CD8-positive, alpha-beta memory T cell (primary cell): ENCODE measurements at regions not wholly inside any gene's neighbourhood (a gene's known extent, or its start where the extent isn't known, plus 50 kb on each side); places are given as distances from the start of the nearest gene placed in this dataset.
A peak's percentile ranks its signal among the peaks of the same experiment; 100 is the strongest.

Source experiments
- CTCF ChIA-PET: fragments of 350-600 bp; sonication (Branson Sonifier 250); formaldehyde crosslinking; loops from one replicate; lab custom pipeline; 2021; ENCODE audit warnings: antibody characterized with exemption; lab: Charles Lee
- POLR2A ChIA-PET: fragments of 350-600 bp; sonication (Branson Sonifier 250); formaldehyde crosslinking; loops from one replicate; lab custom pipeline; 2021; ENCODE audit warnings: antibody characterized with exemption; lab: Charles Lee
- DNase-seq, 5 donors: peaks; one replicate each; pipeline versions ENCODE4 v3.0.0 to v3.0.0-alpha.2; 2020 to 2022; ENCODE audit warnings: mixed read lengths in 1 of 5
- H3K27ac ChIP-seq: one replicate; pipeline ENCODE4 v1.7.0; 2013; ENCODE audit warnings: low read depth, mild to moderate bottlenecking, low read length, moderate library complexity
- H3K27me3 ChIP-seq: 2 replicates; pipeline ENCODE4 v1.7.0; 2013; ENCODE audit warnings: low read length, mild to moderate bottlenecking; ENCODE audit not compliant: insufficient read depth, poor library complexity, severe bottlenecking
- H3K36me3 ChIP-seq: 2 replicates; pipeline ENCODE4 v1.7.0; 2013; ENCODE audit warnings: mild to moderate bottlenecking, low read length, moderate library complexity; ENCODE audit not compliant: insufficient read depth
- H3K4me1 ChIP-seq: 2 replicates; pipeline ENCODE4 v1.7.0; 2013; ENCODE audit warnings: mild to moderate bottlenecking, low read length, moderate library complexity; ENCODE audit not compliant: insufficient read depth
- H3K4me3 ChIP-seq: 2 replicates; pipeline ENCODE4 v1.7.0; 2013; ENCODE audit warnings: mild to moderate bottlenecking, low read length
- H3K9me3 ChIP-seq: 2 replicates; pipeline ENCODE4 v1.7.0; 2013; ENCODE audit warnings: mild to moderate bottlenecking, low read length
- H3K27ac Mint-ChIP-seq, 8 donors: one replicate each; pipeline ENCODE4 v1.8.0; 2020 to 2021; ENCODE audit warnings: mixed read lengths in 8 of 8, mild to moderate bottlenecking in 6 of 8, inconsistent platforms in 3 of 8, moderate library complexity in 3 of 8
- H3K27me3 Mint-ChIP-seq, 2 donors: one replicate each; pipeline ENCODE4 v1.8.0; 2020 to 2021; ENCODE audit warnings: mixed read lengths in 2 of 2, mild to moderate bottlenecking in 1 of 2, moderate library complexity in 1 of 2
- H3K36me3 Mint-ChIP-seq, 3 donors: one replicate each; pipeline ENCODE4 v1.8.0; 2020 to 2021; ENCODE audit warnings: mixed read lengths in 3 of 3, inconsistent platforms in 1 of 3, mild to moderate bottlenecking in 1 of 3
- H3K4me1 Mint-ChIP-seq, 3 donors: one replicate each; pipeline ENCODE4 v1.8.0; 2020 to 2021; ENCODE audit warnings: mixed read lengths in 3 of 3, inconsistent platforms in 1 of 3, mild to moderate bottlenecking in 1 of 3
- H3K4me3 Mint-ChIP-seq, 7 donors: one replicate each; pipeline ENCODE4 v1.8.0; 2020 to 2021; ENCODE audit warnings: mixed read lengths in 7 of 7, mild to moderate bottlenecking in 6 of 7, moderate library complexity in 4 of 7, inconsistent platforms in 2 of 7
- H3K9me3 Mint-ChIP-seq, 5 donors: one replicate each; pipeline ENCODE4 v1.8.0; 2020 to 2022; ENCODE audit warnings: mixed read lengths in 5 of 5, mild to moderate bottlenecking in 3 of 5, moderate library complexity in 2 of 5, inconsistent platforms in 1 of 5

GRCh38 chr12:126369487-126370463, 1304.5 kb downstream of the AACS start:
- no peaks in the 10 kb centered on the region for H3K36me3 ChIP-seq
- H3K27ac ChIP-seq = no peak overlapping the region
- Mint-ChIP-seq H3K9me3 (peaks cover 0 to 4% (median 0%) of the 10 kb centered on the region in 5 donors), H3K36me3 (no peaks in the 10 kb centered on the region), H3K4me1 (no peaks in the 10 kb centered on the region), H3K27ac (no peak overlapping the region), H3K4me3 (no peak overlapping the region), H3K27me3 (peaks cover 0 to 4% of the 10 kb centered on the region in 2 donors)
- H3K9me3 ChIP-seq = no peaks in the 10 kb centered on the region
- ChIA-PET CTCF (no interaction called here), POLR2A (no interaction called here)
- H3K4me1 ChIP-seq = no peaks in the 10 kb centered on the region
- no peak for DNase-seq
- H3K27me3 ChIP-seq = no peaks in the 10 kb centered on the region
- no peak overlapping the region for H3K4me3 ChIP-seq

- CTCF ChIA-PET = interaction anchor here (1.2 kb wide), 1 partner anchor 18 kb away, joined by 3 read pairs; no protein-coding TSS in a partner anchor
- no peaks in the 10 kb centered on the region for H3K27me3 ChIP-seq
- no peak for DNase-seq
- H3K36me3 Mint-ChIP-seq = no peaks in the 10 kb centered on the region
- no peaks in the 10 kb centered on the region for H3K4me1 Mint-ChIP-seq
- no peak overlapping the region for H3K27ac Mint-ChIP-seq
- H3K4me1 ChIP-seq = no peaks in the 10 kb centered on the region
- H3K9me3 ChIP-seq = no peaks in the 10 kb centered on the region
- H3K36me3 ChIP-seq = no peaks in the 10 kb centered on the region
- H3K9me3 Mint-ChIP-seq = peaks cover 2 to 8% (median 5%) of the 10 kb centered on the region in 5 donors
- H3K4me3 ChIP-seq = no peak overlapping the region
- H3K4me3 Mint-ChIP-seq = no peak overlapping the region
- POLR2A ChIA-PET = no interaction called here
- no peak overlapping the region for H3K27ac ChIP-seq
- H3K27me3 Mint-ChIP-seq = peaks cover 0 to 2% of the 10 kb centered on the region in 2 donors
These were observed 1318.3 kb downstream of the AACS start for GRCh38 chr12:126383506-126383905.

GRCh38 chr12:126384026-126384564, 1318.9 kb downstream of the AACS start:
- Mint-ChIP-seq H3K36me3 (no peaks in the 10 kb centered on the region), H3K27me3 (peaks cover 0 to 2% of the 10 kb centered on the region in 2 donors), H3K4me1 (no peaks in the 10 kb centered on the region), H3K4me3 (no peak overlapping the region), H3K9me3 (peaks cover 2 to 8% (median 5%) of the 10 kb centered on the region in 5 donors), H3K27ac (peak overlapping the region in 1 of 8 donors; percentile 3)
- Histone ChIP-seq H3K27me3 (no peaks in the 10 kb centered on the region), H3K36me3 (no peaks in the 10 kb centered on the region), H3K9me3 (no peaks in the 10 kb centered on the region), H3K4me3 (no peak overlapping the region), H3K27ac (no peak overlapping the region), H3K4me1 (no peaks in the 10 kb centered on the region)
- ChIA-PET CTCF (interaction anchor here (1.2 kb wide), 1 partner anchor 19 kb away, joined by 3 read pairs; no protein-coding TSS in a partner anchor), POLR2A (no interaction called here)
- no peak for DNase-seq

- Histone ChIP-seq H3K27me3 (no peaks in the 10 kb centered on the region), H3K4me3 (no peak overlapping the region), H3K36me3 (no peaks in the 10 kb centered on the region), H3K9me3 (no peaks in the 10 kb centered on the region), H3K4me1 (no peaks in the 10 kb centered on the region), H3K27ac (no peak overlapping the region)
- ChIA-PET POLR2A (no interaction called here), CTCF (no interaction called here)
- no peaks in the 10 kb centered on the region for H3K4me1 Mint-ChIP-seq
- peaks cover 2 to 6% (median 3%) of the 10 kb centered on the region in 5 donors for H3K9me3 Mint-ChIP-seq
- H3K27me3 Mint-ChIP-seq = peaks cover 0 to 2% of the 10 kb centered on the region in 2 donors
- H3K27ac Mint-ChIP-seq = no peak overlapping the region
- H3K4me3 Mint-ChIP-seq = no peak overlapping the region
- H3K36me3 Mint-ChIP-seq = no peaks in the 10 kb centered on the region
- DNase-seq = no peak
These were observed 1320.5 kb downstream of the AACS start for GRCh38 chr12:126385785-126386184.

GRCh38 chr12:126389220-126389841, 1324.1 kb downstream of the AACS start:
- Mint-ChIP-seq H3K36me3 (no peaks in the 10 kb centered on the region), H3K27ac (no peak overlapping the region), H3K4me3 (no peak overlapping the region), H3K9me3 (peaks cover 0 to 3% (median 0%) of the 10 kb centered on the region in 5 donors), H3K27me3 (peaks cover 0 to 2% of the 10 kb centered on the region in 2 donors), H3K4me1 (no peaks in the 10 kb centered on the region)
- H3K4me3 ChIP-seq = no peak overlapping the region
- H3K27me3 ChIP-seq = no peaks in the 10 kb centered on the region
- ChIA-PET POLR2A (no interaction called here), CTCF (no interaction called here)
- H3K36me3 ChIP-seq = no peaks in the 10 kb centered on the region
- H3K9me3 ChIP-seq = no peaks in the 10 kb centered on the region
- H3K4me1 ChIP-seq = no peaks in the 10 kb centered on the region
- no peak for DNase-seq
- H3K27ac ChIP-seq = no peak overlapping the region

- Histone ChIP-seq H3K9me3 (no peaks in the 10 kb centered on the region), H3K4me3 (no peak overlapping the region), H3K4me1 (no peaks in the 10 kb centered on the region), H3K27ac (no peak overlapping the region), H3K36me3 (no peaks in the 10 kb centered on the region), H3K27me3 (no peaks in the 10 kb centered on the region)
- Mint-ChIP-seq H3K36me3 (no peaks in the 10 kb centered on the region), H3K9me3 (peaks cover 0 to 3% (median 0%) of the 10 kb centered on the region in 5 donors), H3K27me3 (peaks cover 0 to 2% of the 10 kb centered on the region in 2 donors), H3K27ac (no peak overlapping the region), H3K4me1 (no peaks in the 10 kb centered on the region), H3K4me3 (no peak overlapping the region)
- POLR2A ChIA-PET = no interaction called here
- CTCF ChIA-PET = no interaction called here
- DNase-seq = no peak
These were observed 1324.7 kb downstream of the AACS start for GRCh38 chr12:126389961-126390360.

- DNase-seq = no peak
- H3K27me3 Mint-ChIP-seq = no peaks in the 10 kb centered on the region
- ChIA-PET POLR2A (no interaction called here), CTCF (no interaction called here)
- peaks cover 0 to 3% (median 0%) of the 10 kb centered on the region in 5 donors for H3K9me3 Mint-ChIP-seq
- no peaks in the 10 kb centered on the region for H3K36me3 ChIP-seq
- no peak overlapping the region for H3K4me3 ChIP-seq
- no peak overlapping the region for H3K27ac ChIP-seq
- no peaks in the 10 kb centered on the region for H3K36me3 Mint-ChIP-seq
- no peaks in the 10 kb centered on the region for H3K4me1 ChIP-seq
- no peak overlapping the region for H3K4me3 Mint-ChIP-seq
- H3K27ac Mint-ChIP-seq = no peak overlapping the region
- H3K9me3 ChIP-seq = no peaks in the 10 kb centered on the region
- H3K27me3 ChIP-seq = no peaks in the 10 kb centered on the region
- H3K4me1 Mint-ChIP-seq = no peaks in the 10 kb centered on the region
These were observed 1325.8 kb downstream of the AACS start for GRCh38 chr12:126390969-126391566.
